Liver (tissue), 2 donors: ENCODE measurements at regions not wholly inside any gene's neighbourhood (a gene's known extent, or its start where the extent isn't known, plus 50 kb on each side); places are given as distances from the start of the nearest gene placed in this dataset.

Experiments used
- CTCF ChIP-seq: fragments of 150-350 bp; IDR thresholded peaks from 2 replicates; pipeline ENCODE4 v1.5.1; 2017; ENCODE audit warnings: improper control_type of control experiment, low read depth, low read length; ENCODE audit not compliant: missing input control
- REST ChIP-seq: IDR thresholded peaks from 2 replicates; pipeline ENCODE4 v1.6.1; 2016; ENCODE audit warnings: antibody characterized with exemption, mild to moderate bottlenecking
- donor health status: healthy.

GRCh38 chr6:20302702-20303251 lies 90.5 kb upstream of the MBOAT1 start:
- TF ChIP-seq CTCF, result no peak
- TF ChIP-seq REST, result no peak
